GM18909 (cell line): ENCODE measurements at regions not wholly inside any gene's neighbourhood (a gene's known extent, or its start where the extent isn't known, plus 50 kb on each side); places are given as distances from the start of the nearest gene placed in this dataset.
"Not testable (repeated sequence)": the region's sequence is repeated elsewhere in the genome, so short reads cannot be mapped to it uniquely, and the experiment has no call there.

Experiments
- ATAC-seq: cut with Tn5 transposase; IDR thresholded peaks from one replicate; pipeline ENCODE4 v1.9.1; 2021; ENCODE audit warnings: mild to moderate bottlenecking; ENCODE audit not compliant: unreplicated experiment, poor library complexity

GRCh38 chr4:55028196-55028595 lies 97.2 kb downstream of the KDR start:
- no peak for ATAC-seq

GRCh38 chr4:55027596-55027995 lies 97.8 kb downstream of the KDR start:
- ATAC-seq: no peak

GRCh38 chr4:55025456-55025855 lies 99.9 kb downstream of the KDR start:
- not testable (repeated sequence) for ATAC-seq

- no peak for ATAC-seq
Observed at GRCh38 chr4:55023030-55023429, 102.4 kb downstream of the KDR start.

- ATAC-seq: no peak
Observed at GRCh38 chr4:55021214-55021613, 104.2 kb downstream of the KDR start.

- no peak for ATAC-seq
Observed at GRCh38 chr4:55020131-55020530, 105.3 kb downstream of the KDR start.

- ATAC-seq: no peak
Observed at GRCh38 chr4:55018978-55019377, 106.4 kb downstream of the KDR start.

GRCh38 chr4:55018521-55018920 lies 106.9 kb downstream of the KDR start:
- no peak for ATAC-seq

GRCh38 chr4:55017406-55017805 lies 108.0 kb downstream of the KDR start:
- no peak for ATAC-seq

GRCh38 chr4:55016131-55016530 lies 109.3 kb downstream of the KDR start:
- no peak for ATAC-seq

GRCh38 chr4:55014876-55015275 lies 110.5 kb downstream of the KDR start:
- ATAC-seq: no peak

- ATAC-seq: no peak
Observed at GRCh38 chr4:55013431-55013955, 111.9 kb downstream of the KDR start.

GRCh38 chr4:55012363-55013230 lies 112.8 kb downstream of the KDR start:
- ATAC-seq: no peak

GRCh38 chr4:55011761-55012160 lies 113.6 kb downstream of the KDR start:
- ATAC-seq: no peak

GRCh38 chr4:55010550-55010949 lies 114.8 kb downstream of the KDR start:
- ATAC-seq: no peak

GRCh38 chr4:55008166-55009056 lies 117.0 kb downstream of the KDR start:
- ATAC-seq: no peak

- no peak for ATAC-seq
Observed at GRCh38 chr4:55005910-55006309, 119.5 kb downstream of the KDR start.

GRCh38 chr4:55004831-55005230 lies 120.6 kb downstream of the KDR start:
- ATAC-seq: no peak

- ATAC-seq: no peak
Observed at GRCh38 chr4:55002431-55002830, 123.0 kb downstream of the KDR start.

GRCh38 chr4:55001538-55001937 lies 123.9 kb downstream of the KDR start:
- no peak for ATAC-seq

GRCh38 chr4:54999003-54999402 lies 126.4 kb downstream of the KDR start:
- no peak for ATAC-seq
